Kidney glomerular epithelial cell (primary cell): ENCODE measurements at regions not wholly inside any gene's neighbourhood (a gene's known extent, or its start where the extent isn't known, plus 50 kb on each side); places are given as distances from the start of the nearest gene placed in this dataset.
A peak's percentile ranks its signal among the peaks of the same experiment; 100 is the strongest.
"Not testable (repeated sequence)": the region's sequence is repeated elsewhere in the genome, so short reads cannot be mapped to it uniquely, and the experiment has no call there.

Source experiments
- DNase-seq: peaks from one replicate; lab custom pipeline; 2025; lab: John Stamatoyannopoulos, UW

DNA sequence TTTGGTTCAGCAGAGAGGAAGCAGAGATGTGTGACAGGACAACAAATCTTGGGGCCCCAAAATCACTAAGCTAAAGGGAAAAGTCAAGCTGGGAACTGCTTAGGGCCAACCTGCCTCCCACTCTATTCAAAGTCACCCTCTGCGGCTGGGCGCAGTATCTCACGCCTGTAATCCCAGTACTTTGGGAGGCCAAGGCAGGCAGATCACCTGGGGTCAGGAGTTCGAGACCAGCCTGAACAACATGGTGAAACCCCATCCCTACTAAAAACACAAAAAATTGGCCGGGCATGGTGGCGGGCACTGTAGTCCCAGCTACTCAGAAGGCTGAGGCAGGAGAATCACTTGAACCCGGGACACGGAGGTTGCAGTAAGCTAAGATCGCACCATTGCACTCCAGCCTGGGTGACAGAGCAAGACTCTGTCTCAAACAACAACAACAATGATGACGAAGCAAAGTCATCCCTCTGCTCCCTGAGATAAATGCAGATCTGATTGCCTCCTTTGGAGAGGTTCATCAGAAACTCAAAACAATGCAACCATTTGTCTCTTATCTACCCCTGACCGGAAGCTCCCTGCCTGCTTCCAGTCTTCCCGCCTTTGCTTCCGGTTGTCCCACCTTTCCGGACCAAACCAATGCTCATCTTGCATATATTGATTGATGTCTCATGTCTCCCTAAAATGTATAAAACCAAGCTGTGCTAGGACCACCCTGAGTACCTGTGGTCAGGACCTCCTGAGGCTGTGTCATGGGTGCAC lies 136.4 kb upstream of the AFDN start:
- DNase-seq: not testable (repeated sequence)

DNA sequence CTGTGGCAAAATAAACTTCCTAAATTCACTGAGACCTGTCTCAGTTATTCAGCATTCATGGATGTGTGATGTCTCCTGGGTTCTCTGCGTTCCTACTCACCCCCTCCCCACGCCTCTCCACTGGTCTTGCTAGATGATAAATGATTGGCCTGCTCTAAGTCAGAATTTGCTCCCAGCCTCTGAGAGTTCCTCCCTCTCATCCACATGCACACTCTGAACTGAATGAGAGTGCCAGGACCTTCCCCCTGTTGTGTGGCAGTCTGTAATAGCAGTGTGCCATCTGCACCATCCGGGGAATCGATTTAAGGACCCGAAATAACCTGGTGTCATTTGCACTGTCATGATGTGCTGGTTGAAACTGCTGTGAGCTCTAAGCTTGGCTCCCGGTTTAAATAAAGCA lies 135.8 kb upstream of the AFDN start:
- no peak for DNase-seq

DNA sequence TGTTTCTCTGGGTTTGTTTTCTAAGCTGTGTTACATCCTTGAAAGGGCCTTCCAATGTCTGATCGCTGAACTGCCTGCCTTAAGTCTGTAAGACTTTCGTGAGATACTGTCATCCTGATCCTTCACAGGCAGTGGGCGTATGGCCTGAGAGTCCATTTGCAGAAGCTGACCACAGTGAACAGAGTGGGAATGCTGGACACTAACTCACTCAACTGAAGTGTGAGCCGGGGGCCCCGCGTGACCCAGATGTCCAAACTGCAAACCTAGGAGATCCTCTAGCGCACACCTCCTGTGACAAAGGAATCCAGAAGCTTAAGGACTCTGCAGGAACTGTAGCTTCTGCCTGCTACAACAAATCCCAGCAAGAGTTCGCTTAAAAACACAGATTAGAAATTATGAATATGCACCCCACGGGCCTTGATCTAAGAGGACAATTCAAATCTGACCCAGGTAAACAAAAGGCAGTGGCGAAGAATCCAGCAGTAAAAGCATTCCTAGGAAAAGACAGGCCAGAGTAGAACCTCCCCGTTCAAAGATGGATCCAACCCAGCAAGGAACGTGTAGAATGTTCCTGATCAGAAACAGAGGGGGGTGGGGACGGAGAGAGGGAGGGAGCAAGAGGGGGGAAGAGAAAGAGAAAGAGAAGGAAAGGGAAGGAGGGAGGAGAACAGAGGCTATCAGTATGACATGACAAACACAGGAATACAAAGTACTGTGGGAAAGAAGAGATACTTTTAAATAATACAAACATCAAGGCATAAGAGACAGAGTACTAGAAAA lies 135.0 kb upstream of the AFDN start:
- DNase-seq: no peak

DNA sequence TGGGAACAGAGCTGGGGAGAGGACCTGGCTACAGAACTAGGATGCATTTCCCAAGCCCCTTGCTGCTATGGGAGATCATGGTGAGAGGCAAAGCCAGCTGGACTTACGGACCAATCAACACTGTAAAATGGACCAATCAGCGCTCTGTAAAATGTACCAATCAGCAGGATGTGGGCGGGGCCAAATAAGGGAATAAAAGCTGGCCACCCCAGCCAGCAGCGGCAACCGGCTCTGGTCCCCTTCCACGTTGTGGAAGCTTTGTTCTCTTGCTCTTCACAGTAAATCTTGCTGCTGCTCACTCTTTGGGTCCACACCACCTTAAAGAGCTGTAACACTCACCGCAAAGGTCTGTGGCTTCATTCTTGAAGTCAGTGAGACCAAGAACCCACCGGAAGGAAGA lies 133.2 kb upstream of the AFDN start:
- not testable (repeated sequence) for DNase-seq

DNA sequence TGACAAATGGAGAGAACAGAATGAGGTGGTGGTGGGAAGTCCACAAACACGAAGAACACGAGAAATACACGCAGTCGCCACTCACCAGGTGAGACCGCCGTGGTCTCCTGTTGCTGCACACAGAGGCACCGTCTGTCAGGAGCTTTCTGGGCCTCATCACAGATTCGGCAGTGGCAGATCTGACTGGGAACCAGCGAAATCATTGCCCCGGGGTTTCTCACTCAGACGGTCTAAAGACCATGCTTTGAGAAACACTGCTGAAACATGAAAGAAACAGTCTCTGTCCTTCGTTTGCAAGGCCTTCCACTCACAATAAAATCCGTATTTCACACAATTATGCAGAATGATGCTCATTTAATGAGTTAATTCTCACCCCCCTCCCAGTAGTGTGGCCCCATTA lies 130.9 kb upstream of the AFDN start:
- DNase-seq: no peak

DNA sequence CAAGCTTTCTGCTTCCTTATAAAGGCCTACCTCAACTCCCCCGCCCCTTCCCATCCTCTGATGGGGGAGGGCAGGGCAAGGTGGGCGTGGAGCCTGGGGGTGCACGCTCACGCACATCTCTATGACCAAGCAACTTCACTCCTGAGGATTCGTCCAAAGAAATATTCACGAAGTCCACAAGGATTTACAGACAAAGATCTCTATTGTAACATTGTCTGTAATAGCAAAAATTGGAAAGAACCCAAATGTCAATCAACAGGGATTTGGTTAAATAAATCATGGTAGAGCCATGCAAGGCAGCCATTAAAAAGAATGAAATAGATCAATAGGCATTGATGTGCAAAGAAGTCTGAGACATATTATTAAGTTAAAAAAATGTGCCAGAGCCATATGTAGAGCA lies 130.4 kb upstream of the AFDN start:
- no peak for DNase-seq

DNA sequence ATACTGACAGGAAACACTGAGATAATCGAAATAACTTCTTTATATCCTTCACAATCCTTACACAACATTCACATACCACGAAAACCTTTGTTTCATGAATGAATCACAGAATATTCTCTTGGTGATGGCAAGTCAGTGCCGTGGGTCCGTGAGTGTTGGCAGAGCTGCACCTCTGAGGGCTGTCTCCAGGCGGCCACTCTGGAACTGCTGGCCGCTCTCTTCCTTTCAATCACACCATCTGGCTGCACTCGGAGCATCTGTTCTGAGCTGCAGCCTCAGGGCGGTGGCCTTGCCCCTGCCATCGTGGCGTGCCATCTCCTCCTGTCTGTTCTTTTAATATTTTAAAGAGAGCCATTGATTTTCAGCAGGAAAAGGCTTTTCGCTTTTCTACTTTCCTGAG lies 129.4 kb upstream of the AFDN start:
- DNase-seq: no peak

DNA sequence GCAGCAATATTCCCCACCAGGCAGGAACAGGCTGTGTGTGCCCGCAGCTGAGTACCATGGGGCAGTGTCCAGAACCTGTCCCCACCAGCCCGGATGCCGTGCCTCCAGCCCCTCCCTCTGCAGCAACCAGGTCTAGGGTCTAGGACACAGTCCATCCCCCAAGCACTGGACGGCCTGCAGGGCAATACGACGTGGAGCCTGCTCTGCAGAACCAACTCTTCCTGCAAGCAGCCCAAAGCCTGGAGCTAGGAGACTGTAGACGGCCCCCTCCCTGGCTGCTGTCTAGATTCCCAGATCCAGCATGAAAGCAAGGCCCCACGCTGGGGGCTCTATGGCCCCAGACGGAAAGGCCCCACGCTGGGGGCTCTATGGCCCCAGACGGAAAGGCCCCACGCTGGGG lies 128.2 kb upstream of the AFDN start:
- no peak for DNase-seq

DNA sequence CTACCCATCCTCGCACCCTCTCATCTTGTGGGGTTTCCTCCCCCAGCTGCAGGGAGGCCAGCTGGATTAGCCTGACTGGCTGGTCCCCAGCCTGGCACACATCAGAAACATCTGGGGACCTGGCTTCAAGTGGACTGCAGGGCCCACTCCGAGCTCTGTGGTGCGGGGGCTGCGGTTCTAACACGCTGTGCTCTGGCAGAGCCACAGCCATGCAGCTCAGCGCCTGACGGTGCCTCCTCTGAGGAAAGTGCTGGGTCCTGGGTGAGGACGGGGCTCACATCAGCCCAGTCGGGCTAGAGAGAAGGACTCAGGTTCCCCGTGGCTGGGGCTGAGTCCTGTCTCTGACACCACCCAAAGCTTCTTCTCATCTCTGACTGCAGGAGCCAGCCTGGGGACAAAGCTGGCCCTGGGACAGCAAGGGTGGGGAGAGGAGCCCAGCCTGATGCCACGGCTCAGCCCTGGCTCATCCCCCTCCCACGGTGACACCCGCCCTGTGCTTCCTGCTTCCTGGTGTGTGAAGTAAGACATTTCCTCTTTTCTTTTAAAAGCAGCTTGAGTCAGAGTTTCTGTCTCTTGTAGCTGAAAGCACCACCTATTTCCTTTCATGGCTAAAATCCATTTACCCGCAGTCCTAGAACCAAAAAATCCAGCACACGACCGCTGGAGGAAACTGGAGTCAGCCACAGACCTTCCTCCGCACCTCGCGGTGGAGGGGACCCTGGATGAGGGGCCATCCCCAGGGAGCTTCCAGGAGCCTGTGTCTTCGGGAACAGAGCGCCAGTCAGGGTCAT lies 127.4 kb upstream of the AFDN start:
- DNase-seq: no peak

DNA sequence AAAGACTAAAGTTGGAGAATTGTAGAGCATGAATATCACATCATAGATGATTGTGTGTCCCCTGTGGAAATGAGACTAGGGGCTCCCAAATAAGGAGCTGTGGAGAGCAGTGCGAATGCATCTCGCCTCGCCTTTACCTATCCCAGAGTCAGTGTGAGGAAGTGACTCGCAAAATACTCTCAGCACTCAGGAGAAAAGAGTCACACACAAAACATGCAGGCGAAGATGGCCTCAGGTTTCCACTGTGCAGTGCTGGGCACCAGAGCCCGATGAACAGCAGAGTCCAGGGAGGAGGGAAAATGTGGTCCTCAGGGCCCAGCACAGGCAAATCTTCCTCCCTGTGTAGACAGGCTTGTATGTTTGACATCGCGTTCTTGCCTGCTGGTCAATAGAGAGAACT lies 126.5 kb upstream of the AFDN start:
- DNase-seq: no peak

DNA sequence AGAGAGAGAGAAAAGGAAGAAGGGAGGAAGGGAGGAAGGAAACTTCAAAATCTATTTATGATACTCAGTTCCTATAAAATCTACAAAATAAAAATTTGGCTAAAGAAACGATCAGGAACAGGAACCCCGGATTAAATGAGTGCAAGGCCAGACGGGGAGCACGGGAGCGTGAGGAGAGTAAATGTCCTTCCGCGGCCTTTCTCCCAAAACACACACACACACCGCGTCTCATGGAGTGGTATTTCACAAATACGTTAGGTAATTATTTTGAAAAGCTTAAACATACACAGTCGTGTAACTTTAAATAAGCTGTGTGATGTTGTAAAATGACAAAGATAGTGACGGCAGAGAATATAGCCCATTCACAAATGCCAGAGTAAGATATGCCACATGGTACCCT lies 125.7 kb upstream of the AFDN start:
- DNase-seq: no peak

DNA sequence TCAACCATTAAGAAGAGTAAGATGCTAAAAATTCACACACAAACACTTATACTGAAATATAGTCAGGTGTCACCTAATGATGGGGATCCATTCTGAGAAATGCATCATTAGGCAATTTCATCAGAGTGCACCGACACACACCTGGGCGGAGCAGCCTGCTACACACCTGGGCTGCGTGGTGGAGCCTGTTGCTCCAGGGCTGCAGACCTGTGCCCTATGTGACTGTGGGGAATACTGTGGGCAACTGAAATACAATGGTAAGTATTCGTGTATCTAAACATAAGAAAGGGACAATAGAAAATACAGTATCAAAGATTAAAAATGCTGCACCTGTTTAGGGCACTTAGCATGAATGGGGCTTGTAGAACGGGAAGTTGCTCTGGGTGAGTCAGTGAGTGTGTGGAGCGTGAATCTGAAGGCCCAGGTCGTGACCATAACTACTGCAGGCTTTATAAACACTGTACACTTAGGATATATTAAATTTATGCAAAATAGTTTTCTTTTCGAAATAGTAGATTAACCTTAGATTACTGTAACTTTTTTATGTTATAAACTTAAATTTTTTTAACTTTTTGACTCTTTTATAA lies 124.4 kb upstream of the AFDN start:
- DNase-seq: no peak

DNA sequence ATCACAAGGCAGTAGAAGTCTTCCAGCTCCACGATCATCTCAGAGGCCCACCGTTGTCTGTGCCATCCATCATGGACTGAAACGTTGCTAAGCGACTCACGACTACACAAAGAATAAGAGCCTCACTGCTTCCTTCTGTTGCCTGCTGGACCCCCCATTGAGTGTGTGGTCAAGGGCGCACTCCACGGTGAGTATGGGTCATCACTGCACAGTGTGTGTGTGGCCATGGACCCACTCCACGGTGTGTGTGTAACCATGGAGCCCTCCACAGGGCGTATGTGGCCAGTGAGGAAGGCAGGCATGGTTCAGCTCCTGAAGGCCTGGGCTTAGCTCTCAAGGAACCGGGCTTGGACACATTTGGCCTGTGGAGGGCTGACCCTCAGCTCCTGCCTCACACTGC lies 123.4 kb upstream of the AFDN start:
- no peak for DNase-seq

DNA sequence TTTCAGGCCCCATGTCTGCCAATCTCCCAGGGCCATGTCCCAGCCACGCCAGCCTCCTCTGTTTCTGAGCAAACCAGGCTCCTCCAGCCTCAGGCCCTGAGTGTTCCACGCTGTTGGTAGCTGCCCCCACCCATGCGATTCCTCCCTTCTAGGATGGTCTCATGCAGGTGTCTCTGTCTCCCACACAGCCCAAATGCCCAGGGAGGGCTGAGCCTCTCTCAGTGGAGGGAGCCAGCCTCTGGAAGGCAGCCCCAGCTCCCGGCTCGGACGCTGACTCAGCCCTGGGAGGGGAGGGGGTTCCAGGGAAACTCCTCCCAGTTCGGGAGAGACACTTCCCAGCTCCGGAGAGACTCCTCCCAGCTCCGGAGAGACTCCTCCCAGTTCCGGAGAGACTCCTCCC lies 122.9 kb upstream of the AFDN start:
- no peak for DNase-seq

DNA sequence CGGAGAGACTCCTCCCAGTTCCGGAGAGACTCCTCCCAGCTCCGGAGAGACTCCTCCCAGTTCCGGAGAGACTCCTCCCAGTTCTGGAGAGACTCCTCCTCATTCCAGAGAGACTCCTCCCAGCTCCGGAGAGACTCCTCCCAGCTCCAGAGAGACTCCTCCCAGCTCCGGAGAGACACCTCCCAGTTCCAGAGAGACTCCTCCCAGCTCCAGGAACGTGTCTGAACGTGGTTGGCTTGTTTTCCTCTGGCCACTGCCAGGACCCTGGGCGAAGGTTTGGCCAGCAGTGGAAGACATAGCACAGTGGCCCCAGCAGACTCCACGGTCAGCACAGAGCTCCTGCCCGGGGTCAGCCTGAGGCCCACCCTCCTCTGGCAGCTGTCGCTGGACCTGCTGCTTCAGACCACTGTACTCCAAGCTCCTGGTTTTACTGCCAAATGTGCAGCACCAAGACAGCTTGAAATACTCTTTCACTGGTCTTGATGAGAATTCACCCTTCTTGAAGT lies 122.3 kb upstream of the AFDN start:
- no peak for DNase-seq

DNA sequence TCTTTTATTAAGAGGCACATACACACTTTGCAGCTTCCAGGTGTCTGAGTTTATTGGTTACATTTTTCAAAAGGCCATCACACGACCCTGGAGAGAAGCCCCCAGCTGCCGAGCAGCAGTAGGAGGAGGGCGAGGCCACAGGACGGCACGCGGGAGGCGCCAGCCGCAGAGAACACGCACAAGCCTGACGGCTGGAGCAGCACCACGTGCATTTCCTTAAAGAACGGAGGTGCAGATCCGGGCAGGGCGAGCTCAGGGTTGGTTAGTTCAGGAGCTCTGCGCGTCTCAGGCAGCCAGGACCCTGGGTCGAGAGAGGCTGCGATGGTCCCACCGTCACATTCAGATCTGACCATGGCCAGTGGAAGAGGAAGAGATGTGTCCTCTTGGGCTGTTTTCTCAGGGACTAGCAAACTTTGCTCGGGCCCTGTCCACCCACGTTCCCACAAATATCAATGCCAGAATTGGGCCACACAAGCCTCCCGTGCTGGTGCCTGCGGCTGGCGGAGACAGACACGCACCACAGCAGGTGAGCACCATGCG lies 121.4 kb upstream of the AFDN start:
- DNase-seq: no peak

DNA sequence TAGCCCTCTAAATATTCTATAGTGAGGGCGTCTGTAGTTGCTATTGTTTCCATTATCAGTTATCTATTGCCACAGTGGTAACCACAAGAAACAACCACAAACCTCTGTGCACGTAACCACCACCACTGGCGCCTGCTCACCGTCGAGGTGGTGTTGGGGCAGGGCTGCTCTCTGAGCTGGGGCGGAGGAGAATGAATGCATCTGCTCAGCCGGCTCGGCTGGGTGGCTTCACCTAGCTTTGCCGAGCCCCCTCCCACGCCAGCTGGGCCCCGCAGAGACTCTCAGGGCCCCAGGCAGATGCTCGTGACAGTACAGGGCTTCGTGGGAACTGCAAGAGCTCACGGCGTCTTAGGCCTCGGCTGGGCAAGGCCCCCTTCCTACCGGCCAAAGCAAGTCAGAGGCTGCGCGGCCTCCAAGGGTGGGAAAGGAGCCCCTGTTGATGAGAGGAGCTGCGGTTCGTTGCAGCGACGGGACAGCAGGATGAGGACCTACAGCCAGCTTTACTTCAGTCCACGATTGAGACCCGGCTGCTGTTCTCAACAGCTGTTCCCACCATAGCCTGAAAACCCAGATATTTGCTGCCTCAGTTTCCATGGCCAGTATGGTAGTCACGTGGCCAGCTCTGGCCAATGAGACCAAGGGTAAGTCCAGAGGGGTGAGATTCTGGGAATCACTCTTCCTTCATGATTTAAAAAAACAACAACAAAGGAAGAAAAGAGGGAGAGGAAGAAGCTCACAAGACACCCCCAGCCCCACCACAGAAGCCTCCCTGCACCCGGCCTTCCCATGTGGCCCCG lies 120.2 kb upstream of the AFDN start:
- DNase-seq: no peak

DNA sequence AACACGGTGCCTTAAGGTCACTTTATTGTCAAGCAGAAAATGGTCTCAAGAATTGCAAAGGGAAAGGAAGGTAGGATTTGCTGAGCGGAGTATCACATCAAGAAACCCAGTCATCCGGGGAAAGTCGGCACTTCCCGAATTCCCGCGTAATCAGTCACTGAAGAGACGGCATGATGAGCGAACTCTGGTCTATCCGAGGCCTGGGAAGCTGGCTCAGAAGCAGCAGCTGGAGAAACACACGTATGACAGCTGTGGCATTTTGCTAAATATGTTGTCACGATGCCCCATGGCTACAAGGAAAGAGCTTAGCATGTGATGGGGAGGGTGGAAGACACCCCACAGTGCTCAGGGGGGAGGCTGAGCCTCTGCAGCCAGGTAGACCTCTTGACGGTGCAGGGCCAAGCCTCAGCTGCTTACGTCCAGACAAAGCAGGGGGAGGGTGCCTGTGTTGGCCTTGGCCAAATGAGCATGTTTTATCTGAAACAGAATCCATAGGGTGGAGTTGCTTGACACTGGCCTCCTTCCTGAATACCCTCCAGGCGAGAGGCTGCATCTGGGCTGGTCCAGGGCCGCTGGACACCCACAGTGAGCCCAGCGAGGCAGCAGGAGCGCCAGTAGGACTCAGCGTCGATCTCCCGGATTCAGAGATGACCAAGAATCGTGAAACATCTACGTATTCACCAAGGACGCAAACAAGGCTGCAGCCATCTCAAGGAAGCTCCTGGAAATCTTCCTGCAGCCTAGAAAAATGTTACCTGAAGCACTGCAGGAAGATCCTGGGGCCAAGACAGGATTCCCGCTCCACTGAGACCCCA lies 118.8 kb upstream of the AFDN start:
- DNase-seq: peak; percentile 60

DNA sequence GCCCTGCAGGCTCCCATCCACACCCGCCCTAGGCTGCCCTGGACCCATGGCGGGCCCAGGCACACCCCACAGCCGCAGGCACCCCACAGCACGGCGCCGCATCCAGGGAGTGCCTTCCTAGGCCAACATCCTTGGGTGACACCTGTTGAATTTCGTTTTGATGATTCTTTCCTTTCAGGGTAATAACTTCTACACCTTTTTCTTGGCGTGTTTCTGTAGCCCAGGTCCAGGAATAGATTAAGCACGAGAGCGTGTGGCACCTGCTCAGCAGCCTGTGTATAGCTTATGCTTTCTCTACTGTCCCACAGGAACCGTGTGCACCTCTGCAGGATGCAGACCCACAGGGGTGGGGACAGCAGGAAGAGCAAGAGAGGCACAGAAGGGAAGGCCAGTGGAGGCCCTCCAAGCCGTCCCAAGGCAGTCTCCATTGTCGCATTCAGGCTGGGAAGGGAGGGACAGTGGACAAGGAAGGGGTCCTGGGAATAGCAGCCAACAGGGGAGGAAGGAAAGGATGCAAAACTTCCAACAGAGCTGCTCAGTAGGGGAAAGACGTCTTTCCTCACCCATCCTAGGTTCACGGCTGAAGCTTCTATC lies 118.1 kb upstream of the AFDN start:
- no peak for DNase-seq

DNA sequence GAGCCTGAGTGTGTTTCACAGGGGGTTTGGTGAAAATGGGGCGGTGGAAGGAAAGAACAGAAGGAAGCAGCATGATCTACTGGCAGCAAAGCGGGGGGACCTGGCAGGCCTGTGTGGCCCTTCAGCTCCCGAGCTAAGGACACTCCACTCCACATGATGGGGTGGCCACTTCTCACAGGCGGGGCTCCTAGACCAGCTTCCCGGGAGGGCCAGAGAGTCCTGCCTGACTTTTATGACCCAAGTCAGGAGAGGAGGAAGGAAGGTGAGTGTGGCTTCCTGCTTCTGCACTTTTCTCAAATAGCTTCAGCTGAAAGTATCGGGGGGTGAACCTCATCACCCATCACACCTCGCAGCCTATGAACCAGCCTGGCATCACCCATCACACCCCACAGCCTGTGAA lies 117.5 kb upstream of the AFDN start:
- DNase-seq: no peak
